ENCODE measurements at regions not wholly inside any gene's neighbourhood (a gene's known extent, or its start where the extent isn't known, plus 50 kb on each side); places are given as distances from the start of the nearest gene placed in this dataset.

GRCh38 chr1:4139646-4140045 is 239.6 kb upstream of the C1orf174 start:
- TF ChIP-seq CTCF (IDR thresholded peaks at IDR 0.05; ENCODE audit: low read depth, low read length, missing input control), result no peak
- TF ChIP-seq GABPA (IDR thresholded peaks at IDR 0.05 in 1 of 2, conservative IDR thresholded peaks at IDR 0.05 in 1 of 2), result no peak
- no peak for TF ChIP-seq TAF1 (conservative IDR thresholded peaks at IDR 0.05)
